Ishikawa (cell line): ENCODE measurements at regions not wholly inside any gene's neighbourhood (a gene's known extent, or its start where the extent isn't known, plus 50 kb on each side); places are given as distances from the start of the nearest gene placed in this dataset.
A peak's percentile ranks its signal among the peaks of the same experiment; 100 is the strongest.

Experiments
- CEBPB ChIP-seq: IDR thresholded peaks from 2 replicates; pipeline ENCODE4 v1.6.1; 2012
- CREB1 ChIP-seq: IDR thresholded peaks from 2 replicates; pipeline ENCODE4 v1.6.1; 2012; ENCODE audit warnings: low read depth
- EGR1 ChIP-seq: IDR thresholded peaks from 2 replicates; pipeline ENCODE4 v1.6.1; 2012
- EP300 ChIP-seq: IDR thresholded peaks from 2 replicates; pipeline ENCODE4 v1.6.1; 2012; ENCODE audit warnings: borderline replicate concordance
- FOXM1 ChIP-seq: IDR thresholded peaks from 2 replicates; pipeline ENCODE4 v1.6.1; 2012; ENCODE audit warnings: low read depth, borderline replicate concordance
- MAX ChIP-seq: IDR thresholded peaks from 2 replicates; pipeline ENCODE4 v1.6.1; 2012
- NFIC ChIP-seq: IDR thresholded peaks from 2 replicates; pipeline ENCODE4 v1.6.1; 2012
- RAD21 ChIP-seq: IDR thresholded peaks from 2 replicates; pipeline ENCODE4 v1.6.1; 2012; ENCODE audit warnings: low read depth
- REST ChIP-seq: IDR thresholded peaks from 2 replicates; pipeline ENCODE4 v1.6.1; 2012; ENCODE audit warnings: low read depth, mild to moderate bottlenecking
- TAF1 ChIP-seq: IDR thresholded peaks from 2 replicates; pipeline ENCODE4 v1.6.1; 2012; ENCODE audit warnings: low read depth, mild to moderate bottlenecking
- TCF12 ChIP-seq: IDR thresholded peaks from 2 replicates; pipeline ENCODE4 v1.6.1; 2012; ENCODE audit warnings: low read depth
- TEAD4 ChIP-seq: IDR thresholded peaks from 2 replicates; pipeline ENCODE4 v1.6.1; 2012
- USF1 ChIP-seq: IDR thresholded peaks from 2 replicates; pipeline ENCODE4 v1.6.1; 2012
- YY1 ChIP-seq: IDR thresholded peaks from 2 replicates; pipeline ENCODE4 v1.6.1; 2012; ENCODE audit warnings: low read depth
- ZBTB7A ChIP-seq: IDR thresholded peaks from 2 replicates; pipeline ENCODE4 v1.6.1; 2012; ENCODE audit warnings: low read depth

- no peak for TF ChIP-seq RAD21
- TF ChIP-seq EP300 = no peak
- TF ChIP-seq NFIC = no peak
- no peak for TF ChIP-seq TAF1
- no peak for TF ChIP-seq FOXM1
Measured at GRCh38 chr16:50979806-50980620, 171.1 kb downstream of the SALL1 start.

- TF ChIP-seq RAD21 (0 out of 2 replicates have a peak, but pooled peaks have one; percentile 3), USF1 (no peak)
Measured at GRCh38 chr16:50977138-50977537, 173.9 kb downstream of the SALL1 start.

- TF ChIP-seq YY1 (0 out of 2 replicates have a peak, but pooled peaks have one; percentile 30), NFIC (peak; percentile 98), FOXM1 (peak; percentile 94), ZBTB7A (no peak), TCF12 (peak; percentile 97), CREB1 (no peak), REST (no peak), MAX (peak; percentile 81), RAD21 (peak; percentile 19; the same call in 1 of the 2 replicates), TAF1 (no peak), TEAD4 (peak; percentile 87), CEBPB (no peak), EGR1 (no peak), EP300 (peak; percentile 98), USF1 (no peak; the same call in 1 of the 2 replicates)
Measured at GRCh38 chr16:50974438-50975036, 176.5 kb downstream of the SALL1 start.

GRCh38 chr16:50972876-50973275 lies 178.2 kb downstream of the SALL1 start:
- TF ChIP-seq YY1 (no peak), FOXM1 (peak; percentile 77), CEBPB (no peak), ZBTB7A (no peak), RAD21 (0 out of 2 replicates have a peak, but pooled peaks have one; percentile 1), REST (no peak), TAF1 (no peak), EP300 (peak; percentile 96), CREB1 (no peak), TCF12 (peak; percentile 93), NFIC (peak; percentile 97), TEAD4 (peak; percentile 72; the same call in 1 of the 2 replicates)

GRCh38 chr16:50970281-50970680 lies 180.8 kb downstream of the SALL1 start:
- TF ChIP-seq RAD21 = no peak
- 0 out of 2 replicates have a peak, but pooled peaks have one; percentile 22 for TF ChIP-seq CEBPB
- TF ChIP-seq EP300 = peak; percentile 23; the same call in 1 of the 2 replicates
- no peak for TF ChIP-seq TEAD4
- TF ChIP-seq CREB1 = no peak
- TF ChIP-seq USF1 = no peak
- no peak for TF ChIP-seq FOXM1
